Umbilical cord (tissue), 1 donor: ENCODE measurements at regions not wholly inside any gene's neighbourhood (a gene's known extent, or its start where the extent isn't known, plus 50 kb on each side); places are given as distances from the start of the nearest gene placed in this dataset.
A peak's percentile ranks its signal among the peaks of the same experiment; 100 is the strongest.

Source experiments
- DNase-seq: peaks from one replicate; pipeline ENCODE4 v3.0.0-alpha.2; 2015; ENCODE audit warnings: low spot score

GRCh38 chr15:93171476-93171875 lies 82.5 kb upstream of the RGMA start:
- no peak for DNase-seq

- DNase-seq = peak; percentile 23
Observed at GRCh38 chr15:93170329-93170728, 81.3 kb upstream of the RGMA start.

DNA sequence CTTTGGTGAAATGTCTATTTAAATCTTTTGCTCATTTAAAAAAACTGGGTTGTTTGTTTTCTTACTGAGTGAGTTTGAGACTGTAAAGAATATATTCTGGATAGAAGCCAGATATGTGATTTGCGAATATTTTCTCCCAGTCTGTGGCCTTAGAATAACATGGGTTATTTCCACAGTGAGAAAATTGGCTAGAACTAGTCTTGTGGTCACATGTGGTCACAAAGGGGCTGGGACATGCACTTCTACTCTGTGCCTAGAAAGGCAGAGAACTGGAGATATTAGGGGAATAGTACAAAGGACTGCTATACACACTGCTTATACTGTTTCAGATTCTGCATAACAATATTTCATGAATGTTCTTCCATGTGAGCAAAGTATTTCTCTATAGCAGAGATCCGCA lies 79.9 kb upstream of the RGMA start:
- no peak for DNase-seq

GRCh38 chr15:93167291-93167690 lies 78.3 kb upstream of the RGMA start:
- no peak for DNase-seq

- DNase-seq = no peak
Observed at GRCh38 chr15:93166675-93167074, 77.7 kb upstream of the RGMA start.

GRCh38 chr15:93165734-93166470 lies 76.9 kb upstream of the RGMA start:
- no peak for DNase-seq

DNA sequence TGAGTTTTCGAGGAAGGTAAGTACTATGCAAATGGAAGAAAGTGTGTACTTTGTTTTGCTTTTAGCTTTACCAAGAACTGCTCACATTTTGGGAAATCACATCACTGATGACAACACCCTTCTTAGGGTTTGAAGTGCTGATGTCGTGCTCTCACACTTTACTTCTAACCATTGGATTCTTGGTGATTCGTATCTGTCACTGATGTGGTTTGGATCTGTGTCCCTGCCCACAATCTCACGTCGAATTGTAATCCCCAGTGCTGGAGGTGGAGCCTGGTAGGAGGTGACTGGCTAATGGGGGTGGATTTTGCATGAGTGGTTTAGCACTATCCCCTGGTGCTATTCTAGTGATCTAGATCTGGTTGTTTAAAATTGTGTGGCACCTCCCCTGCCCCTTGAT lies 75.4 kb upstream of the RGMA start:
- no peak for DNase-seq

- no peak for DNase-seq
Observed at GRCh38 chr15:93162560-93162959, 73.5 kb upstream of the RGMA start.

DNA sequence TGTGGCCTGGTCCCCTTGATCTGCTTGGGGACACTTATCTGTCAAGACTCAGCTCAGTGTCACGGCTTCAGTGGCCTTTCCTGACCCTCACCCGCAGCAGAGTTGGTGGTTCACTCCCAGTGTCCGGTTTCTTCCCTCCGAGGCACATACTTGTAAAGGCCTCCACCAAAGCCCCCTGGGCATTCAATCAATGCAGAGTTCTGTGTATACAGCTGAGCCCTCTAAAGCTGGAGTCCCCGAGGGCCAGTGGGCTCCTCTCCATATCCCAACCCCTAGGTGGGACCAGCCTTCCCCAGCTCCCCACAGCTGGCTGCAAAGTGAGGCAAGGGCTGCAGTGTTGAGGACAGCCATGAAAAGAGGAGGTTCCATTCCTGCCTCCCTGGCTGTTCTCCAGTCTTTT lies 70.9 kb upstream of the RGMA start:
- no peak for DNase-seq

- DNase-seq = no peak
Observed at GRCh38 chr15:93158097-93158900, 69.3 kb upstream of the RGMA start.

GRCh38 chr15:93154666-93155065 lies 65.7 kb upstream of the RGMA start:
- DNase-seq = no peak

DNA sequence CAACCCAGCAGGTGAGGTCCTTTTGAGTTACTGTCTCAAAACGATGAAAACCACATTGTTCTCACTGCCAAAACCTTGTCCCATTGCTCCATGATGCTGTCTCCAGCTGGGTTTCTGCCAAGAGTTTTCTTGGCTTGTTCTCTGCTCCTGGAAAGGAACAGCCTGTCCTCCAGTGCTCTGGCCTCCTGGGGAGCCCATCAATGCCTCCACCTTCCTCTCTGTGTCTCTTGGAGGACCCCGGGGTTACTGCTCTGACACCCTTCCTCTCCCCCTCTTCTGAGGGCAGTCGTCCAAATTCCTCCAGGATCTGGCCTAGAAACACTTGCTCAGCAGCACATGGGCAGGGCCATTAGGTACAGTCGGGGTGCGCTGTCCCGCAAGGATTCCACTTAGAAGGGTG lies 63.9 kb upstream of the RGMA start:
- DNase-seq = peak; percentile 12

- no peak for DNase-seq
Observed at GRCh38 chr15:93152360-93152759, 63.3 kb upstream of the RGMA start.

DNA sequence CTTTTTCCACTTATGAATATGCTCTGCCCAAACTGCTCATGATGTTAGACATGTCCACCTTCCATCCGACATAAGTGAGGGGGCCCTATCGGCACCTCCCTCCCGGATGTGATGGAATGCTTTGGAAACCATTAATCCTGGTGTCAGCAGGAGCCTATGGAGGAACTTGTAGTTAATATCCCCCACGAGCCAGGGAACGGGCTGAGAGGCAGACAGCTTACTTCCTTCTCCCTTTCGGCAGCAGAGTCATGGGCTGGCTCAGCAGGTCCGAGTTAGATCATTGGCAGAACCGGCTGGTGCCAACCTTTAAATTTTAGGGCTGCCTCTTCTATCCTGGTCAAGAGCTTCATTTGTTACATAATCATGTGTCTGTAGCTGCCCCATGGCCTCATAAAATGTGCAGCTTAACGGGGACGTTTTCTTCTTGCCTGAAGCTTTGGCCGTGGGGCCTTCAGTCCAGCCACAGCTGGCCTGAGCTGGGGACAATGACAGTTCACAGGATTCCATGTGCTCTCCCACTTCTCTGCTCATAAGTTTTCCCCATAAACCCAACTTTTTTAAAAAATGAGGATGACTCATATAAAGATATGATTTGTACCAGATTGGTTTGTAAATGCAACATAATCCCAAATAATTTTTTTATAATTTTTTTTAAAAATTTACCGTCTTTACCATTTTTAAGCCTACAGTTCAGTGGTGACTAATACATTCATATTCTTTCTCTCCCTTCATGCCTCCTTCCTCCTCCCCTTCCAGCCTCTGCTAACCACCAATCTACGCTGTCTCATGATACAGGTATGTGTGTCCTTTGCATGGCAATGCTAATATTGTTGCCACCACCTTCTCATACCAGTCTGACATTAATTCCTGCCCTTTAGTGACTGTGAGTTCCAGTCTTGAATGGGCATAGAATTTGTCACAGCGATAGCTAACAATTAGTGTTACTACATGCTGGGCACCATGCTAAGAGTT lies 62.2 kb upstream of the RGMA start:
- no peak for DNase-seq

DNA sequence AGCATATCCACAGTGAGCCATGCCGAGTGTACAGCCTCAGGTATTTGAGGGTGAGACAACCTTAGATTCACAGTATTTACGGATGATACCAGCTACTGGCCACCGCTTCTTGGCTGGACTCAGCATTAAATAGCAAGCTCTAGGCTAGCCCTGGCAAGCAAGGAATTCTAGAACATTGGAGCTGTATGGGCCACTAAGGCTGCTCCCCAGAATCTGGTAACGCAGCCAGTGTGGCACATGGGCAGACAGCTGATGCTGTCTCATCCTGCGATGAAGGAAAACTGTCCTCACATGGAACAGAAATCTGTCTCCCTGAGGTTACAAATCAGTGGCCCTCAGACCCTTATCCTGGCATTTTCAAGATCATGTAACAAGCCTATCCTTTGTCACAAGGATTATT lies 57.6 kb upstream of the RGMA start:
- no peak for DNase-seq

GRCh38 chr15:93146196-93146595 lies 57.2 kb upstream of the RGMA start:
- no peak for DNase-seq

DNA sequence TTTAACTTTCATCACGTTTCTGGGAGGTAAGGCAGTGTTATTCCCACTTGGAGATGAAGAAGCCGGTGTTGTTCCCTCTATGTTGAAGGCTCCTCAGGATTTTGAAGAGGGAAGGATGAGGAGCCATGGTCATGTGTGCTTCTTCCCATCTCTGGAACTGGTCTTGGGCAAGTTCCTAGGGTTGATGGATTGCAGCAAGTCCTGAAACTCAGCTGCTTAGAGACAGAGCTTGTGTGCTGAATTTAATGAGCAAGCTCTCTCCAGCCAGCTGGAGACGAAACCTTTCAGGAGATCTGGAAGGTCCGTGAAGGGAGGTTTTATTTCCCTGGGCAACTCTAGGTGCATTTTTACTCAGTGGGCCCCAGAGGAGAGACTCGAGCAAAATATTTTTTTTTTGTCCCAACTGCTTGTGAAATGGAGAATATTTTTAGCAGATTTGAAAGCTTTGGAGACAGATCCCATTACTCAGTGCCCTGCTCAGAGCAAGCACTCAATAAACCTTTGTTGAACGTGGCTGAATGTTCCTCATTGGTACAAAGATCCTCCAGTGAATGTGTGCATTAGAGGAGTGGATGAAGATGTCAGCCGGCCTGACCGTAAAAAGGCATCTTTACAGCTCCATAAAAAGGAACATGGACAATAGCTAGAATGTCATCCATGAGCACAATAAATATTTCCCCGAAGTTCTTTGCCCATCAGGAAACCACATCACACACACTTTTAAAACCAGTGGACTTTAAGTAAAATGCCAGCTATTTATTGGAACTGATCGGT lies 55.6 kb upstream of the RGMA start:
- DNase-seq = no peak

GRCh38 chr15:93143186-93143585 lies 54.2 kb upstream of the RGMA start:
- no peak for DNase-seq

- DNase-seq = no peak
Observed at GRCh38 chr15:93141371-93141794, 52.4 kb upstream of the RGMA start.

GRCh38 chr15:93139436-93139835 lies 50.4 kb upstream of the RGMA start:
- DNase-seq = no peak

GRCh38 chr15:93138681-93139250 lies 49.8 kb upstream of the RGMA start:
- no peak for DNase-seq
